HCT116 (cell line): ENCODE measurements at regions not wholly inside any gene's neighbourhood (a gene's known extent, or its start where the extent isn't known, plus 50 kb on each side); places are given as distances from the start of the nearest gene placed in this dataset.

ENCODE experiments used
- ATAC-seq: fragments of 200-7000 bp; cut with Tn5 transposase; 2 replicates; pipeline ENCODE4 v1.9.1; 2020; ENCODE audit warnings: mild to moderate bottlenecking, moderate library complexity
- BruUV-seq: library from RNA; stranded (reverse); fragments of 400-500 nt; replicated peaks from 2 replicates; lab custom pipeline; 2021; lab: Mats Ljungman, UMichigan
- CTCF ChIA-PET: fragments of 300-600 bp; sonication (Branson Sonifier 250); formaldehyde crosslinking; loops from one replicate; lab custom pipeline; 2021; ENCODE audit warnings: antibody characterized with exemption; lab: Charles Lee
- POLR2A ChIA-PET: fragments of 300-600, 350-600 bp; sonication (Branson Sonifier 250); formaldehyde crosslinking; loops from one replicate; lab custom pipeline; 2021; ENCODE audit warnings: antibody characterized with exemption; lab: Charles Lee
- RAD21 ChIA-PET, 2 experiments: fragments of 300-600 bp; sonication (Branson Sonifier 250); formaldehyde crosslinking; loops; one replicate each; lab custom pipeline; 2023; ENCODE audit warnings: low total read pairs in 2 of 2; ENCODE audit not compliant: uncharacterized antibody in 2 of 2, unreplicated experiment in 2 of 2, low non-redundant PET in 1 of 2; lab: Charles Lee
- DNase-seq: peaks from one replicate; pipeline ENCODE4 v3.0.0-alpha.2; 2010; ENCODE audit warnings: low read depth, low spot score
- H2AFZ ChIP-seq: fragments of 200-600 bp; shearing (Covaris generic), sonication (generic); 2 replicates; pipeline ENCODE4 v1.6.1; 2017; ENCODE audit warnings: low read depth, mixed run types, mixed read lengths, antibody characterized with exemption, low read length; ENCODE audit not compliant: poor library complexity, severe bottlenecking
- H3K27ac ChIP-seq: 2 replicates; pipeline ENCODE4 v1.5.1; 2012; ENCODE audit warnings: low read depth, low read length
- H3K27me3 ChIP-seq: fragments of 200-600 bp; sonication (generic); 2 replicates; pipeline ENCODE4 v1.6.1; 2016; ENCODE audit warnings: mixed run types, low read length, mixed read lengths; ENCODE audit not compliant: insufficient read depth
- H3K36me3 ChIP-seq, 2 experiments: fragments of 200-500 bp in 1 of 2; fragments of 200-600 bp in 1 of 2; sonication (Bioruptor generic) in 1 of 2; sonication (generic) in 1 of 2; 2 replicates each; pipeline versions ENCODE4 v1.5.1 to v1.6.1; 2014 to 2016; ENCODE audit warnings: low read length in 2 of 2, inconsistent platforms in 1 of 2, mixed read lengths in 1 of 2, mixed run types in 1 of 2; ENCODE audit not compliant: insufficient read depth in 2 of 2, control insufficient read depth in 1 of 2
- H3K4me1 ChIP-seq, 2 experiments: fragments of 200-600 bp in 1 of 2; sonication (generic) in 1 of 2; 2 replicates each; pipeline versions ENCODE4 v1.5.1 to v1.6.1; 2012 to 2017; ENCODE audit warnings: low read length in 2 of 2, inconsistent platforms in 1 of 2, mild to moderate bottlenecking in 1 of 2, mixed read lengths in 1 of 2, mixed run types in 1 of 2, moderate library complexity in 1 of 2; ENCODE audit not compliant: insufficient read depth in 2 of 2, control insufficient read depth in 1 of 2
- H3K4me2 ChIP-seq: fragments of 200-600 bp; sonication (generic); 2 replicates; pipeline ENCODE4 v1.6.1; 2017; ENCODE audit warnings: mixed run types, low read length, mixed read lengths
- H3K4me3 ChIP-seq, 2 experiments: fragments of 200-600 bp in 1 of 2; sonication (generic) in 1 of 2; replicated peaks in 1 of 2; 2 replicates each; pipeline ENCODE4 v1.5.1; 2011 to 2016; ENCODE audit warnings: low read length in 2 of 2, control low read depth in 1 of 2, low read depth in 1 of 2, mild to moderate bottlenecking in 1 of 2, mixed read lengths in 1 of 2, mixed run types in 1 of 2
- H3K79me2 ChIP-seq: fragments of 200-600 bp; sonication (generic); 2 replicates; pipeline ENCODE4 v1.6.1; 2017; ENCODE audit warnings: mild to moderate bottlenecking, mixed run types, low read length, moderate library complexity, mixed read lengths; ENCODE audit not compliant: insufficient read depth
- H3K9ac ChIP-seq: fragments of 200-600 bp; sonication (generic); 2 replicates; pipeline ENCODE4 v1.6.1; 2016; ENCODE audit warnings: low read length, mixed read lengths
- H3K9me2 ChIP-seq: fragments of 200-600 bp; sonication (generic), shearing (Covaris generic); 2 replicates; pipeline ENCODE4 v1.6.1; 2017; ENCODE audit warnings: mixed run types, mild to moderate bottlenecking, moderate library complexity; ENCODE audit not compliant: insufficient read depth
- H3K9me3 ChIP-seq, 2 experiments: fragments of 200-500 bp in 1 of 2; fragments of 200-600 bp in 1 of 2; sonication (Bioruptor generic) in 1 of 2; sonication (generic) in 1 of 2; 2 replicates each; pipeline ENCODE4 v1.6.1; 2014 to 2017; ENCODE audit warnings: low read length in 2 of 2, mixed read lengths in 2 of 2, inconsistent platforms in 1 of 2, low read depth in 1 of 2, mild to moderate bottlenecking in 1 of 2, mixed run types in 1 of 2, moderate library complexity in 1 of 2; ENCODE audit not compliant: control insufficient read depth in 1 of 2, insufficient read depth in 1 of 2
- H4K20me1 ChIP-seq: fragments of 200-600 bp; sonication (generic), shearing (Covaris generic); 2 replicates; pipeline ENCODE4 v1.6.1; 2017; ENCODE audit warnings: mixed run types, mild to moderate bottlenecking, moderate library complexity; ENCODE audit not compliant: insufficient read depth
- ATF3 ChIP-seq: IDR thresholded peaks from 2 replicates; pipeline ENCODE4 v1.6.1; 2012
- CBX3 ChIP-seq: IDR thresholded peaks from 2 replicates; pipeline ENCODE4 v1.6.1; 2012; ENCODE audit warnings: low read depth
- EGR1 ChIP-seq: IDR thresholded peaks from 2 replicates; pipeline ENCODE4 v1.6.1; 2012; ENCODE audit warnings: low read depth
- ELF1 ChIP-seq: IDR thresholded peaks from 2 replicates; pipeline ENCODE4 v1.6.1; 2012; ENCODE audit warnings: low read depth, borderline replicate concordance
- EZH2 ChIP-seq: fragments of 200-600 bp; sonication (generic); IDR thresholded peaks from 2 replicates; pipeline ENCODE4 v1.6.1; 2017; ENCODE audit warnings: antibody characterized with exemption, mixed run types
- FOSL1 ChIP-seq: IDR thresholded peaks from 2 replicates; pipeline ENCODE4 v1.6.1; 2012; ENCODE audit warnings: low read depth
- JUND ChIP-seq: IDR thresholded peaks from 2 replicates; pipeline ENCODE4 v1.6.1; 2012
- MAX ChIP-seq: IDR thresholded peaks from 2 replicates; pipeline ENCODE4 v1.6.1; 2012
- POLR2A ChIP-seq: IDR thresholded peaks from 2 replicates; pipeline ENCODE4 v1.7.0; 2011; ENCODE audit warnings: borderline replicate concordance; ENCODE audit not compliant: insufficient read depth, insufficient read length; ENCODE audit errors: extremely low read depth
- POLR2AphosphoS5 ChIP-seq: IDR thresholded peaks from 2 replicates; pipeline ENCODE4 v1.6.1; 2011; ENCODE audit warnings: mild to moderate bottlenecking, low read depth, low read length, moderate library complexity
- REST ChIP-seq: IDR thresholded peaks from 2 replicates; pipeline ENCODE4 v1.6.1; 2012; ENCODE audit warnings: low read depth
- SIN3A ChIP-seq: IDR thresholded peaks from 2 replicates; pipeline ENCODE4 v1.6.1; 2012; ENCODE audit warnings: low read depth
- SP1 ChIP-seq: IDR thresholded peaks from 2 replicates; pipeline ENCODE4 v1.6.1; 2012; ENCODE audit warnings: low read depth
- YY1 ChIP-seq: IDR thresholded peaks from 2 replicates; pipeline ENCODE4 v1.6.1; 2011; ENCODE audit warnings: low read length, low read depth, moderate library complexity, mild to moderate bottlenecking; ENCODE audit not compliant: insufficient replicate concordance; ENCODE audit errors: extremely low read depth
- ZNF274 ChIP-seq: fragments of 200-500 bp; sonication (Bioruptor generic); IDR thresholded peaks from 2 replicates; pipeline ENCODE4 v1.6.1; 2014; ENCODE audit warnings: mild to moderate bottlenecking, low read depth, low read length, inconsistent platforms
- intact Hi-C: fragments of 100-400 bp; cut with micrococcal nuclease; formaldehyde crosslinking; loops from 2 replicates; pipeline ENCODE4 v1.10.0; 2022

- TF ChIP-seq EGR1 (no peak), JUND (no peak), ZNF274 (no peak), SP1 (no peak), EZH2 (no peak), ATF3 (no peak), CBX3 (no peak), YY1 (no peak), SIN3A (no peak), POLR2A (no peak), FOSL1 (no peak), POLR2AphosphoS5 (no peak)
- intact Hi-C loops: no loop called here
- DNase-seq (no peak), ATAC-seq (no peak)
- RAD21 ChIA-PET: no interaction called here
- Histone ChIP-seq H3K27ac (no peak overlapping the region), H3K27me3 (no peaks in the 10 kb centered on the region), H3K4me1 (no peaks in the 10 kb centered on the region), H3K4me3 (no peak overlapping the region), H3K9ac (no peak overlapping the region), H3K9me3 (no peaks in the 10 kb centered on the region), H3K79me2 (no peaks in the 10 kb centered on the region), H4K20me1 (no peaks in the 10 kb centered on the region), H3K36me3 (no peaks in the 10 kb centered on the region), H3K9me2 (no peaks in the 10 kb centered on the region), H3K4me2 (no peak overlapping the region), H2AFZ (no peak overlapping the region)
- no TSS peak for BruUV-seq
- POLR2A ChIA-PET: no interaction called here
- CTCF ChIA-PET: no interaction called here
Measured at GRCh38 chr5:98564836-98565235, 208.6 kb upstream of the RGMB start.

- no peak for ATAC-seq
- no peak overlapping the region for H3K9ac ChIP-seq
Measured at GRCh38 chr5:98568336-98568735, 205.1 kb upstream of the RGMB start.

More at GRCh38 chr5:98568336-98568735, 205.1 kb upstream of the RGMB start:
- TF ChIP-seq REST (no peak), EGR1 (no peak), ELF1 (no peak), SIN3A (no peak), YY1 (no peak), FOSL1 (no peak), MAX (no peak)
- TF ChIP-seq, all 23 proteins: peak for 0
- ChIA-PET RAD21 (interaction anchor here in 1 of 2 experiments (0.7 kb wide), 1 partner anchor 214 kb away, joined by 3 read pairs; no protein-coding TSS in a partner anchor), POLR2A (no interaction called here), CTCF (no interaction called here)
- intact Hi-C loops: no loop called here
- Histone ChIP-seq H3K27me3 (no peaks in the 10 kb centered on the region), H3K27ac (no peak overlapping the region), H3K4me3 (no peak overlapping the region), H3K36me3 (no peaks in the 10 kb centered on the region), H3K4me2 (no peak overlapping the region), H3K79me2 (no peaks in the 10 kb centered on the region), H3K9me3 (no peaks in the 10 kb centered on the region), H3K4me1 (no peaks in the 10 kb centered on the region), H3K9me2 (no peaks in the 10 kb centered on the region), H4K20me1 (no peaks in the 10 kb centered on the region), H2AFZ (no peak overlapping the region)
- DNase-seq: no peak
- no TSS peak for BruUV-seq
